Upper lobe of left lung (tissue), 4 donors: ENCODE measurements at regions not wholly inside any gene's neighbourhood (a gene's known extent, or its start where the extent isn't known, plus 50 kb on each side); places are given as distances from the start of the nearest gene placed in this dataset.

ENCODE experiments used
- CTCF ChIP-seq, 6 experiments: fragments of 450-650 bp in 4 of 6; fragments of 200-600 bp in 2 of 6; sonication (generic) in 2 of 6; IDR thresholded peaks; one replicate each; pipeline ENCODE4 v1.5.1; 2016 to 2019; ENCODE audit warnings: antibody characterized with exemption in 6 of 6
- POLR2A ChIP-seq, 4 donors: fragments of 450-650 bp; IDR thresholded peaks; one replicate each; pipeline ENCODE4 v1.5.1; 2016 to 2017; ENCODE audit warnings: antibody characterized with exemption in 4 of 4, mild to moderate bottlenecking in 2 of 4

- TF ChIP-seq CTCF (IDR thresholded peaks at IDR 0.05) (no peak), POLR2A (IDR thresholded peaks at IDR 0.05) (no peak)
Observed at GRCh38 chr11:122317305-122317704, 201.3 kb upstream of the BLID start.
